NCI-H1694 (cell line): ENCODE measurements at regions not wholly inside any gene's neighbourhood (a gene's known extent, or its start where the extent isn't known, plus 50 kb on each side); places are given as distances from the start of the nearest gene placed in this dataset.
"Not testable (repeated sequence)": the region's sequence is repeated elsewhere in the genome, so short reads cannot be mapped to it uniquely, and the experiment has no call there.

Experiments
- DNase-seq: peaks from one replicate; lab custom pipeline; 2025; lab: John Stamatoyannopoulos, UW

DNA sequence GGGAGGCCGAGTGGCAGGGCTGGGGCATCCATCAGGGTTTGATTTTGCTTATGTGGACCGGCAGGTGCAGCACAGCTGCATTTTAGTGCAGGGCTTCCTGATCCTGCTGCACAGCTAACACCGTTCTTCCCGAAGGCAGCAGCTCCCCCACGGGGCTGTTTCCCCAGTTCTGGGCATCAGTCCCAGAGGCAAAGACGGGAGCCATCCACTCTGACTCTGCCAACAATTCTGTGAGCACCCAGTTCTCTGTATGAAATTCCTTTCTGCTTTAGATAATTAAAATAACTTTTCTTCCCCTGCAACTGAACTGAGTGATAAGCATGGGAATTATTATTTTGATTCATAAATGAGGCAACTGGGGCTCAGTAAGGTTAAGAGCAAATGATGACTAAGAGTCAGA, 262.9 kb upstream of the ATP10A start:
- peak; percentile 9 for DNase-seq

- no peak for DNase-seq
Measured at GRCh38 chr15:26125664-26126063, 262.5 kb upstream of the ATP10A start.

DNA sequence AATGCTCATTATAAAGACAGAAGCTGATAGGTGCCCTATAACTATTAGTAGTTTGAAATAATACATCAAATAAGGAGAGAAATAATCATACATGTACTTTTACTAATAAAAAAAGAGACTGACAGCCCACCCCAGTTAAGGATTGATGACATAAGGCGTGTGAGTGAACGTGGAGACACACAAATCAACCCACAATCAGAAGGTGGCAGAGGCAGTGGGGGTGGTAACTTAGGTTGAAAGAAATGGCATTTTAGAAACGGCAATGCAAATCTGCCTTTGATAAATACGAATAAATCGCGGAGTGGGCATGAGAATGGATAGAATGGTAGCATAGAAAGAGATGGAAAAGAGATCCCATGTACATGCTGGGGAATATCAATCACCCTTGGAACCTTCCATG, 256.2 kb upstream of the ATP10A start:
- DNase-seq: no peak

DNA sequence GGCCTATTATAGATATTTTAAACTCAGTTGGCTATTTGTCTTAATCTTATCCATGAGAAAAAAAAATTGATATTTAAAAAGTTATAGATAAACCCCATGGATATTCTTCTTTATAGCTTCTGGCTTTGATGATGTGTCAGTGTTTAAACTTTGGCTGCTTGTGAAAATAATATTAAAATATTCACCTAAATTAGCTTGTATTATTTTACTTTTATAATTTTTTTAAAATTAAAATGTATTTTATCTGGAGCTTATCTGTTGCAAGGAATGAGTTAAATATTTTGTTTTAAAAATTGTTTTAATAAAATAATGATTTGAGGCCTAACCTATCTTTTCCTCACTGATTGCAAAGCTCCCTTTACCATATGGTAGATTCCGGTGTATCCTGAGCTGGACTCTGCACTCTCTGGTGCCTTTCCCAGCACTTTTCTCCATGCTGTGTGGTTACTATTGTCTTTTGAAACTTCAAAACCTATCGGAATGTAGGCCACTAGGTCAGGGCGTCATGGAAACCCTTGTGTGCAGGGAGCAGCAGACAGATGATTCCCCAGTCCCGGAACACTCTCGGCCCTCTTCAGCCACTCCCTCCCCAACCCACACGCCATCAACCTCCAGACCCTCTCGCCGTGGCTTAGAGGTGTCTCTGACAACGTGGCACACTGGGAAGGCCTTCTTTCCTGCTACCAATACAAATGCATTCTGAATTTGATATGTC, 252.3 kb upstream of the ATP10A start:
- DNase-seq: no peak

DNA sequence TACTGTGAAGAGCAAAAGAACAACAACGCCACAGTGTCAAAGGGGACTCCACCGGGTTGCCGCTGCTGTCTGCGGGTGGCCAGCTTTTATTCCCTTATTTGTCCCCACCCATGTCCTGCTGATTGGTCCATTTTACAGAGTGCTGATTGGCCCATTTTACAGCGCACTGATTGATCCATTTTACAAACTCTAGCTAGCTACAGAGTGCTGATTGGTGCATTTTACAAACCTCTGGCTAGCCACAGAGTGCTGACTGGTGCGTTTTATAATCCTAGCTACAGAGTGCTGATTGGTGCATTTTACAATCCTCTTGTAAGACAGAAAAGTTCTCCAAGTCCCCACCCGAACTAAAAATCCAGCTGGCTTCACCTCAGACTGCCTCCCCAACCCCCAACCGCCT, 251.0 kb upstream of the ATP10A start:
- DNase-seq: not testable (repeated sequence)

GRCh38 chr15:26113296-26113695, 250.2 kb upstream of the ATP10A start:
- DNase-seq: no peak

- no peak for DNase-seq
Measured at GRCh38 chr15:26109203-26109602, 246.1 kb upstream of the ATP10A start.

- DNase-seq: no peak
Measured at GRCh38 chr15:26106556-26106955, 243.4 kb upstream of the ATP10A start.

- DNase-seq: no peak
Measured at GRCh38 chr15:26103002-26103404, 239.9 kb upstream of the ATP10A start.

DNA sequence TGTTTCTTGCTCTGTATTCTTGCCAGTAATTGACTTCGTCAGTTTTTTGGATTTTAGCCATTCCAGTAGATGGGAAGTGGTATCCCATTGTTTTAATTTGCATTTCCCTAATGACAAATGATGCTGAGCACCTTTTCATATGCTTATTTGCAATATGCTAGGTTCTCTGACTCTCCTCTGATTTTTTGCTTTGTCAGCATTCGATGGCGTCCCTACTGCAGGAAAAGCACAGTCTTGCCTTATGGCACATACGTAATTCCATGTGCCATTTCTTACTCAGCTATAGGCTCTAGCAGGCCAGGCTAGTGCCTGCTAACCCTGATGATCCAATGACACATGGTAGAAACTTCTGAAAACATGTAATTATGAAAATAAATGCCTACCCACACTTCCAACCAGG, 239.2 kb upstream of the ATP10A start:
- no peak for DNase-seq

DNA sequence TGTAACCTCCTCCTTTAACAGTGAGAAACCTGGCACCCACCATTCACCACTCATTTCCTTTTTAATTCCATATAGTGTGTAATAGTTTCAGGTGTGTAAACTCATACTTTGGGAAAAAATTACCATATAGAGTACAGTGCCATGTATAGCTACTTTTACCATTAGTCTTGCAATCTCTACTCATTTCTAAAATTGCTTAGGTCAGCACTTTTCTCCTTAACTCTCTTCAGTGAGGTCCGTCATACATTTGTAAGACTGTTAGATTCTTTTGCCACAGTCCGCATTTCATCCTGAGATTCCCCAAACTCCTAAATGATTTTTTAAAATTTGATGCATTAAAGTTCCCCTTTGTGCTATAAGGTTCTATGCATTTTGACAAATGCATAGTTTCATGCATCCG, 238.3 kb upstream of the ATP10A start:
- DNase-seq: no peak

GRCh38 chr15:26098801-26099200, 235.7 kb upstream of the ATP10A start:
- no peak for DNase-seq

GRCh38 chr15:26097216-26097615, 234.1 kb upstream of the ATP10A start:
- no peak for DNase-seq

DNA sequence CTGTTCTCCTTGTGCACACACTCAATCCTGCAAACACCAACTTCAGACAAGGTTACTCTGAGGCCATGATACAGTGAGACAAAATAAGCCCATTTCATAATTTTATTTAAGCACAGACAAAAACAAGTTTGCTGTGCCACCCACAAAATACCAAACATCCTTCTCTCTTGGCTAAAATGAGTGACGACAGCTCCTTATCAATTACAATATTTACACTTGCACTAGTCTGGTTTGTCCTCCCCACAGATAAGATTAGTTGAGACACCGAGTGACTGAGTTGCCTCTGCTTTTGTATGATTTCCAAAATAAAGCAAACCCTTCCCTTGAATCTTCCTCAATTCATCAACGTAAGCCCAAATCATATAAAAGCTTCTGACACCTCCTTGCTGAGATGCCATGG, 233.5 kb upstream of the ATP10A start:
- no peak for DNase-seq

DNA sequence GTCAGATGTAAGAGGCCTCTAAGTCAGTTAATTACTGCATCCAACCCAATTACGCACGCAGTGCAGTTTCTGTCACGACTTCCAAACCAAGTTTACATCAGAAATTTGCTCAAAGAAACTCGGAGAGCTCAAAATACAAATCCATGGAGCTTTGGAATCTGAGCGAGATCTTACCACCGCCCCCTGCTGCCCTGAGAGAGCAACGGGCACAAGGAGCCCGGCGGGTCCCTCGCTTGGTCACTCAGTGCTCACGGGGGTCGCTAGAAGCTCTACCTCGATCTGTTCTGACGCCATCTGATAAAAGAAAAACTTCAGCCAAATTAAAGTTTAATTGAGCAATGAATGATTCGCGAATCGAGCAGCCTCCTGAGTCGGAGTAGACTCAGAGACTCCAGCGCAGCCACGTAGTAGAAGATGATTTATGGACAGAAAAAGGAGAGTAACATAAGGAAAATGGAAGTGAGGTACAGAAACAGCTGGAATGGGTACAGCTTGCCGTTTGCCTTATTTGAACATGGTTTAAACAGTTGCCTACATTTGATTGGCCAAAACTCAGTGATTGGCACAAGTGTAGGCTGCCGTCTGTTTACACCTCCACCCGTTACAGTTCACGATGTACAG, 232.7 kb upstream of the ATP10A start:
- no peak for DNase-seq

GRCh38 chr15:26091184-26091583, 228.1 kb upstream of the ATP10A start:
- no peak for DNase-seq

DNA sequence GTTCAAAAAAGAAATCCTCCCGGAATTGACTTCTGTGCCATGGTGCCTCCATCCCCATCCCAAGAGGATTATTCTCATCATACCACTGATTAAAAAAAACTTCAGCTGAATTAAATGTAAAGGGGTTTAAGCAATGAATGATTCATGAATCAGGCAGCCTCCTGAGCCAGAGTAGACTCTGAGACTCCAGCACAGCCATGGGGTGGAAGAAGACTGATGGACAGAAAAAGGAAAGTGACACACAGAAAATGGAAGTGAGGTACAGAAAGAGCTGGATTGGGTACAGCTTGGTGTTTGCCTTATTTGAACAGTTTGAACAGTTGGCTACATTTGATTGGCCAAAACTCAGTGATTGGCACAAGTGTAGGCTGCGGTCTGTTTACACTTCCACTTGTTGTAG, 224.8 kb upstream of the ATP10A start:
- DNase-seq: no peak

GRCh38 chr15:26087395-26087794, 224.3 kb upstream of the ATP10A start:
- no peak for DNase-seq

DNA sequence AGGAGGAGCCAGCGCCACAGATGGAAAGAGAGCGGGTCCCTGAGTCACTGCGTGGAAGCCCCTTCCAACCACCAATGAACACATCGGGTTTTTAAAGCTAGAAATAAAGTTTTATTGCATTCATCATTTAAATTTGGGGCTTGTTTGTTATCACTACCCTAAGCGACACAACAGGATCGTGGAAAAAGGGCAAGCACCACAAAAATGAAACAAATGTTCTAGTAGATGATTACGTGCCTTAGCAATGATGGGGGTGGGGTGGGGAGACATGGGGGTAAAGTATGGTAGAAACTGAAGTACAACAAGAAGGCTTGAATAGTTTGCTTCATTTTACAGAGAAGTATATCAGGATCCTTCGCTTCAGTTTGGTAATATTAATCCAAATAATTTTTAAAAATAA, 221.6 kb upstream of the ATP10A start:
- no peak for DNase-seq

DNA sequence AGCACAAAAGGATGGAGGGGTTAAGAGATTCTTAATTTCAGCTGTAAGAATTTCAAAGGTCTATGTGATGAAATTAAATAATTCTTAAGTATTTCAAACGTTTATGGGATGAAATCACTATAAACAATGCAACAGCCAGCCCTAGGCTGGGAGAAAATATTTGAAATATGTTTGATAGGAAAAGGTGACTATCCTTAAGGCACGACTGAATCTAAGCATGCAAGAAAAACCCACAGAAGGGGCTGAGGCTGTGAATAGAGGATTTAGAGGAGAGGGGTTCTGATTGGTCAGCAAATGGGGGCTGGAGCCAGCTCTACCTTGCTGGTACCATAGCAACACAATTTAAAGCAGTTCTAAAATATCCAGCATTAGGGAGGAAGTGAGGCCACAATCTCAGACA, 220.8 kb upstream of the ATP10A start:
- no peak for DNase-seq

DNA sequence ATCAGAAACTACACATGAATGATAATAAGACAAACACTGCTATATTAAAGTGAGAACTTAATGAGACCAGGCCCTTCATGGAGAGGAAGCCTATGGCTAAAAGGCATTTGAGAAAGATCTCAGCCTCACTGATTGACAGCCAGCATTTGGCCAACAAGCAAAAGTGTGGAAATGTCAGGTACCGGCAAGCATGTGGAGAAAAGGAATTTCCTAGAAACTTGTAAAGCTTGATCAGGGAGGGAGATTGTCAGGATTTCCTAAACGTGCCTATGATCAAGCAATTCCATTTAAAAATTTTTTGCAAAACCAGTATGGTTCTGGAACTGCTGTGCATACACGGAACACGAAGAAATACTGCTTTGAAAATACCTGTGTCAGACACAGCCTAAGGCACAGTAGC, 220.3 kb upstream of the ATP10A start:
- DNase-seq: no peak

DNA sequence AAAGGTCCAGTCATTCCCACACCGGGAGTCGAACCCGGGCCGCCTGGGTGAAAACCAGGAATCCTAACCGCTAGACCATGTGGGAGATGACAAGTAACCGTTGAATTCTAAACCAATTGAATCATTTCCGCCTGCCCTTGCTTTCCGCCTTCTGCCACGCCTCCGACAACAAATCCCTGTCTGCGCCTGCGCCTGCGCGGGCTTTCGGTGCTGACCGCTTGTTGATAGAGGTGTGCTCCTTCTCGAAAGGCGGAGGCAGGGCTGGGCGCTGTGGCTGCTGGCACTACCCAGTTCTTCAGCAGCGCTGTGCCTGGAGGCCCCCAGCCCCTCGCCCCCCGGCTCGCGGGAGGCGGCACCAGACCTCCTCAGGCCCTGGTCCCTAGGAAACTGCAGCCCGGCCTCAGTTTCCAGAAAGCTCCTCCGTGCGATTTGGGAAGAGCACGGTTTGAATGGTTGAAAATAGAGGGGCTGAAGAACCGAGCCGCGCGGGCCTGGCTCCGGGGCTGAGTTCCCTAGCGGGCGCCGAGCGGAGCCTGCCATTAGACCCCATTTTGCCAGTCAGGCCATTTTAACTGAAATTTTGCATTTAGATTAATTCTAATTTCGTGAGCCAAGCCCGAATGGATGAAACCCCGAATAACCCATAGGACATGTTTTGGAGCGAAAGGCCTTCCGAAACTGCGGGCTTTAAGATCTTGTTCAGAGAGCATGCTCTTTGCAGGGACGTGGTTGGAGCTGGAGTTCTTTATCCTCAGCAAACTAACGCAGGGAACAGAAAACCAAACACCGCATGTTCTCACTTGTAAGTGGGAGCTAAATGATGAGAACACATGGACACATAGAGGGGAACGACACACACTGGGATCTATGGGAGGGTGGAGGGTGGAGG, 219.3 kb upstream of the ATP10A start:
- DNase-seq: peak; percentile 77

DNA sequence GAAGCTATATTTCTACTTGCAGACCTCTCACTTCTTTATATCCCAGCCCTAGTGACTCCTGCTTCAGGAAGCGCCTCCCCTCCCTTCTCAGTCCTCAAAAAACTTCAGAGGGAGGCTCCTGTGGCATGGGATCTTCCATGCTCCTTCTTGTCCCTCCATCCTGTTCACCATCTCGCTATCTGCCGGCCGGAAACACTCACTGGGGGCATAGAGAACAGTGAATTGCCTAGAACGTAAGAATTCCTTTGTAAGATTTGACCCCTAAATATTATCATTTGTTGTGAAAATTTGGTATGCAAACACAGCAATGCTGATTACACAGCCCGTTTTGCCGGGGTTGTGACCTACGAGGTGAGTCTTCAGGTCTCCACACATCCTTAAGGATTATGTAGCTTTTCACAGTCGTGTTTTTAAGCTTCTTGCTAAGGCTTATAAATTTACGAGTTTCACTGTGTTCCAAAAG, 218.7 kb upstream of the ATP10A start:
- no peak for DNase-seq
